NCI-H524 treated with DMSO at 0.1 percent for 48 hours (cell line): ENCODE measurements at regions not wholly inside any gene's neighbourhood (a gene's known extent, or its start where the extent isn't known, plus 50 kb on each side); places are given as distances from the start of the nearest gene placed in this dataset.
"Not testable (repeated sequence)": the region's sequence is repeated elsewhere in the genome, so short reads cannot be mapped to it uniquely, and the experiment has no call there.

Experiments
- DNase-seq: peaks from one replicate; lab custom pipeline; 2025; lab: John Stamatoyannopoulos, UW

DNA sequence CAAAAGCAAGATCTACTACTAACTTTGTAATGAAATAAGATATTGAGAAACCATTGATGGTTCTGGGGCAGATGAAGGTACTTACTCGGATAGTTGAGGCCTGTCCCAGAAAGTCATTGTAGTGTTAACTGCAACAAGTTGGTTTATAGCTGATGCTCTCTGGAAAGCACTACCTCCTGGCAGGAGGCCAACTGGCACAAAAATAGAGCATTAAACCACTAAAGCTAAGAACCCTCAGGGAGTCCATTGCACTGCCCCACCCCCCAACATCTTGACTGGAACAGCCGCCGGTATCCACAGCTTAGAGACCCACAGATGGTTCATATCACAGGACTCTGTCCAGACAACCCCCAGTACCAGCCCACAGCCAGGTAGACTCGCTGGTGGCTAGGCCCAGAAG lies 552.5 kb upstream of the CRIM1 start:
- DNase-seq: no peak

DNA sequence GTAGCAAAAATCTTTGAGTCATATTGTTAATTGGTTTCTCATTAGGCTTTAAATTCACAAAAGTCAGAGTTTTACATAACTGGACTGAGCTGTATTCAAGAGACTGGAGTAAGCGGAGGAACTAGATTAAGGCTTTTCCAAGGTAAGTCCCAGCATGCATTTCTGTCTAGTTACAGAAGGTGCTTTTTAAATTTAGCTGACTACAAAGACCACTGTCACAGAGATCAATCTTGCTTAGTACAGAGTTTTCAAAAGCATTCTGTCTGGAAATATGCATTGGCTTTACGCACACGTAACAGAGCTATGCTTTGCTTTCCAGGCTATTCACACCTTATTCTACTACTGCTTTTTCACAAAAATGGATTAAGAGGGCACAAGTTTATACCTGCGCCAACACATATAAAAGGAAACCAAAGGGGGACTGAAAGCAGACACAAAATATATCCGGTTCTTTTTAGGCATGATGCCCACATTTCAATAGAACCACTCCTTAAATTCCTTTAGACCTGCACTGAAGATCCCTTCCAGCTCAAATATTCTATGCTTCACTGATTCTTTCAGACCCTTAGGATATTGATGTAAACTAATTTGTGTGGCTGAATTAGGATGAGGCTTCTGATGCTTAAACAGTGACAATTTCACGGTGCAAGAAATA lies 560.7 kb upstream of the CRIM1 start:
- DNase-seq: no peak

DNA sequence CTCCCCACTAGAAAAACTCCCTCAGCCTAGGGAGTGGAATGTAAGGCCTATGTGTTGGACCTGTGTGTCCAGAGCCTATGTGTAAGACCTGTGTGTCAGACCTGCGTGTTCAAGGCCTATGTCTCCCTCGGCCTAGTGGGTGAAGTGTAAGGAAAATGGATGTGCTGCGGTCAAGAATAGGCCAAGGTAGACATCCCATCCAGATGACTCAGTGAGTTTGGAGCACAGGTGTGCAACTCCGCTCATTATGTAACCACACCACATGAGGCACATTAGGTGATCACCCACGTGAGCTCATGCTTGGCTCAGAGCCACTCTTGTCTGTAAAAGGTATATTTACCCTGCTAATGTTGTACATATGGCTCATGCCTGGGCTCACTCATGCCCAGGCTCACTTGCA lies 565.3 kb upstream of the CRIM1 start:
- DNase-seq: no peak

DNA sequence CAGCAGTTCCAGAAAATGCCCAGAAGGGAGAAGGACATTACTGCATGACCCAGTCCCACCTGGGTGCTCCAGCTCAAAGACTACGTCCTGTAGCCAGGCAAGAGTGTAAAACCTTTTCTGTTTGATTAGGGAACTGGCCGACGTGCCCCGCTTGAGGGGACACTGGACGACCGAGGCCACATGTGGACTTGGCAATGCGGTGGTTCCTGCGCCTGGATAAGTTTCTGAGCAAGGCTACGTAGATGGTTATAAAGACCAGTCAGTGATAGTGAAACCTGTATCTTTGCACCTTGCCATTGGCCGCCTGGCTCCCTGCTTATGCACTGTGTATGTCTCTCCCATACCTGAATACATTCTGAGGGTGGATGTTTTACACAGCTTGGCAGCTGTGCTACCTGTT lies 567.0 kb upstream of the CRIM1 start:
- no peak for DNase-seq

DNA sequence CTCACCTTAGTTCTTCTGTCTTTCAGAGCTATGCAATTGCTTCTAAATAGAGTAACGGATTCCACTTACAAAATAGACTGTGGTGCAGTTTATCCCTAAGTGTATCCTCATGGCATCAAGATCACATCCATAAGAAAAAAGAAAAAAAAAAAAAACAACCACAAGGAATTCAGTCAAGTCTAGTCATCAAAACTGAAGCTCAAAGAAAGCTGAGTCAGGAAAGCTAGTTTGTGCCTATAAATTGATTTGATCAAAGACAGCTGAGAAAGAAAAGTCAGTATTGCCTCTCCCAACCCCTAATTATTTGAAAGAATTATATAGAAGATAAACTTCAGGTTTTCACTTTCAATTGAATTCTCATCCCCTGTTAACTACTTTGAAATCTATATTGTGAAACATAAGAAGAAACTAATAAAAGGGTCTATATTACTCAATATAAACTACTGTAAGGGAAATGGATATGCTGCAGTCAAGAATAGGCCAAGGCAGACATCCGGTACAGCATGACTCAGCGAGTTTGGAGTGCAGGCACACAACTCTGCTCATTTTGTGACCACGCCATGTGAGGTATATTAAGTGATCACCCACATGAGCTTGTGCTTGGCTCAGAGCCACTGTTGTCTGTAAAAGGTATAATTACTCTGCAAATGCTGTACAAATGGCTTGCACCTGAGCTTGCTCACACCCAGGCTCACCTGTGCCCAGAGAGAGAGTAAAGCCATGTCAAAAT lies 568.1 kb upstream of the CRIM1 start:
- DNase-seq: no peak

DNA sequence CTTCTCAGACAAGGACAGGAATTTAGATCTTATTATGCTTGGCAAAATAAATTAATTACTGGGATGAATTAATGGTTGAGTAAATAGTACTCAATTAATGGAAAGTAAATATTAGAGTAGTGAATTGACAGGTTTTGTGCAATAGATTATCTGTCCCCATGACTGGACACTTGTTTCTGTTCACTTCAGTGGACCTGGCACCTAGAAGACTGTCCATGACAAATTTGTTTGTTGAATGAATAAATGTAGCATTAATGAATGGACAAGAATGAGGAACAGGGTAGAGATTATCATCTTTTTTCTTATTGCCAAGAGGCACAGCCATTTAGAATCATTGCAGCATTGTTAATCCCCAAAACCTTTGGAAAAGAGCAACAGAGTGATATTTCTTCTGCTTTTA lies 570.0 kb upstream of the CRIM1 start:
- no peak for DNase-seq

DNA sequence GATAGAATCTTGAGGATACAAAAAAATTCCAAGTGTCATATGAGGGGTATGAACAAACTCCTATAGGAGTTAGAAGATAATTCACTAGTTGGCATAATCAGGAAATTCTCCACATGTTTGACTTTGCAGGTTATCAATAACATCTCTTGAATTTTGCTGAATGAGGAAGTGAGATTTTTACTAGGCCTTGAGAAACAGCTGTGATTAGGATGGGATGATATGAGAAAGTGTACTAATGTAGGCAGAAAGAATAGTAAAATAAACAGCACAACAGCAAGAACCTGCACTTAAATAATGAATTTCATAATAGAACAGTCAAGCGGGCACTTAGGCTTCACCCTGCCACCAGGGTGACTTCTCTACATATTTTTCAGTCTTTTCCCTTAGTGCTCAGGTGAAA lies 570.8 kb upstream of the CRIM1 start:
- no peak for DNase-seq

DNA sequence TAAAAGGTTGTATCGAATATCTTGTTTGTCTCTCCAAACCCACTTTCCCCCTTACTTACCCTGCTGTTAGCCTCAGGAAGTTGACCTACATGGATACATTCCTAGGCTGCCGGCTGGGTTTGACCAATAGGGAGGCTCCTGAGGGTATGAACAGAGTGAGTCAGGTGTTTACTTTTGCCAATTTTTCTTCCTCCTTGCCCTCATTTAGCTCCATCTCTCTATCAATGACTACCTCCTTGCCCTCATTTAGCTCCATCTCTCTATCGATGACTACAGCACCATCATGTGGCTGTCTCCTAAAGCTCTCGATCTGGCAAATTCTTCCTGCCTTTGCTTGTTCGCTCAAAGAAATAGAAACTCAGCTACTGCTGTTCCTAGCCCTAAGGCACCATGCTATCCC lies 571.9 kb upstream of the CRIM1 start:
- no peak for DNase-seq

DNA sequence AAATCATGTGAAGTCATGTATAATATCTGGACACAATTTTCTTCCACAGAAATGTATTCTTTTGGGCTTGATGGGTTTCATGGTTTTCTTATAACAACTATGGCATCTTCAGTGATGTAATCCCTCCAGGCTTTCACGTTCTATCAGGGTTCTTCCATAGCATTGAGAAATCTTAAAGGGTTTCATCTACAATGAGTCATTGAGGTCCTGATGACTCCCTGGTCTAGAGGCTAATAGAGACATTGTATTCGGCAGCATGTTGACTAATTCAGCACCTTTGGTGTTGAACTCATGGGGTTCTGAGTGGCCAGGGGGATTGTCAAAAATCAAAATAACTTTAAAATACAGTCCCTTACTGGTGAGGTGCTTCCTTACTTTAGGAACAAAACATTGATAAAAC lies 614.0 kb upstream of the CRIM1 start:
- no peak for DNase-seq

DNA sequence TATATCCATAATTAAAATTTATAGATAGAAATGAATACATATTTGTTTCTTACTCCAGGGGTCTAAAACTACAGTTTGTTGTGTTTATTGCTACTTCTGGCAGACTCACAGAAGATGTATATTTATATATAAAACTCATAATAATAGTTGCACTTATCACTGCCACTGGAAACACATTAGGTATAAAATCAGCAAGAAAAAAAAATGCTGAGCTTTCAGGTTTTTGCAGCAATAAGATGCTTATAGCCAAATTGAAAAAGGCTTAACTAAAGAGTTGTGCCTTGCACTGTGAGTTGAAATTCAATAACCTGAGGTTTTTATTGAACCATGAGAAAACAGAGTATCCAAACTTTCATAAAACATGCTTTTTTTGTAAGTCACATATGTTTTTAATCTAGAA lies 623.9 kb upstream of the CRIM1 start:
- no peak for DNase-seq

DNA sequence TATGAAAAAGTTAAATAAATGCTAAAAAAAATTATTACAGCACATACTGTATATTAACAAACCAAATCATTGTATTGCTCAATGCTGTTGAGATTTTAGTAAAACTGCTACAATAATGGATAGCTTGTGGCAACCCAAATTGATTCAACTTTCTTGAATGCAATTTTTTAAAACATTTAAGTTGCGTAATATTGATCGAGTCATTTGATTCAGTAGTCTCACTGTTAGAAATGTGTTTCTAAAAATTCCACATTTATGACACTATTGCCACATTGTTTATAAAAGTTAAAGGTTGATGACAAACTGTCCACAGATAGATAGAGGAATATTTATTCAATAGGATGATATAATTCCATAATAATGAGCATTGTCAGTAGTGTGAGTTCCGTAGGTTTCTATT lies 640.7 kb upstream of the CRIM1 start:
- DNase-seq: no peak

DNA sequence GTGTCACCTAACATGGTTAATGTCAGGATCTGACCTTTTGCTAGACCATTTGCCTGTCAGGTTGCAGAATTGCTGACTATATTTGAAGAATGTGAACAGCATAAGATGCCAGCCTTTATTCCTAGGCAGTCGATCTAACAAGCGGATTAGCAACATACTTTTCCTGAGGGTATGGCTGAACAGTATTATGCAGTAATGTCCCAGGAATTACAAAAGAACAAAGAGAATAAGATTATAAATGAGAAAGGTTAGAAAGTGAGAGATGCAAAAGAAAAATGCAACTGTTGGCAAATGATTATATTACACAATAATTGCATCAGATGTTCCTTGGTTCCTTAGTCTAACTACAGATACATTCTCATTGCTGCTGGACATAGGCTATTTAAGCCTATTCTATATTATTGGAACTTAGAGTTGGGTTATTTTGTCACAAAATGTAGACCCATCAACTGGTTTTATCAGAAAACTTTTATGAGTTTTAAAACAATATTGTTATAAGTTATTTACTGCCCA lies 647.1 kb upstream of the CRIM1 start:
- DNase-seq: no peak

DNA sequence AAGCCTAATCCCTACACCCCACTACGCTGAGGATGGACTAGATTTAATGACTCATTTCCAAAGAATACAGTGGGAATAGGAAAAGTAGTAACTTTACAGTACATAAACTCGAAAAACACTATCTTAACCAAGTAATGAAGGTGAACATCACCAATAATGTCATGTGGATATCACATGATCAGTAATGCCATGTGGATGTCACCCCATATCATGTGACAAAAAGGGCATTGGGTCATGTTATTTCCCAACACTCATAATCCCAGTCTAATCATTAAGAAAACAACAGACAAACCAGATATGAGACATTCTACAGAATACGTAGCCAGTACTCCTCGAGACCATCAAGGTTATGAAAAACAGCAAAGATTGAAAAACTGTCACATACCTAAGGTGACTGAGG lies 667.3 kb upstream of the CRIM1 start:
- no peak for DNase-seq

DNA sequence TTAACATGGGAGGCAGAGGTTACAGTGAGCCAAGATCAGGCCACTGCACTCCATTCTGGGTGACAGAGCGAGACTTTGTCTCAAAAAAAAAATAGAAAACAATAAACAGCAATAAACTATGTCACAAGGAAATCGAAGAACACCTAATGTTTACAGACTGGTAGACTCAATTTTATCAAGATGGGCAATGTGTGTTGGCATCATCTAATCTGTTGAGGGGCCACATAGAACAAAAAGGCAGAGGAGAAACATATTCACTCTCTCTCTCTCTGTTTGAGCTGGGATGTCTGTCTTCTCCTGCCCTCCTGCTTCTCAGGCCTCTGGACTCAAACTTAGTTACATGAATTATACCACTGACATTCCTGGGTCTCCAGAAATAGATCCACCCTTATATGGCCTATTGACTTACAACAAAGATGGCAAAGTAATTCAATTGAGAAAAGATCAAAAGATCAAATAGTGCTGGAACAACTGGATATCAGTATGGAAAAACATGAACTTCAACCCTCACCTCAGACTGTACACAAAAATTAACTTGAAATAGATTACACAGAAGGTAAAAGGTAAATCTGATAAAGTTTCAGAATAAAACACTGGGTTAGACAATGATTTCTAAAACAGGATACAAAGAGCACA lies 703.8 kb upstream of the CRIM1 start:
- no peak for DNase-seq

DNA sequence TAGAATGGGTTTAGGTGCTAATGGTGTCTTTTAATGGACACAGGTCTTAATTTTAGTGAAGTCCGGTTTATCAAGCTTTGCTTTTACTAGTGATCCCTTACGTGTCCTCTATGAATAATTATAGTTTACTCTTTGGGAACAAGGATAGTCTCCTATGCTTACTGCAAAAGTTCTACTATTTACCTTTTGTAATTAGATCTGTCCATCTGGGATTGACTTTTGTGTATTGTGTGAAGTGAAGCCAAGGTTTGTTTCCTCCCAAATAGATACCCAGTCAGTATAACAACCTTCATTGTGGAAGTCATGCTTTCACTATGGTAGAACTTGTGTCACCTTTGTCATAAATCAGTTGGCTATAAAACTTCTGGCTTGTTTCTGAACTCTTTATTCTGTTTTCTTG lies 740.9 kb upstream of the CRIM1 start:
- no peak for DNase-seq

DNA sequence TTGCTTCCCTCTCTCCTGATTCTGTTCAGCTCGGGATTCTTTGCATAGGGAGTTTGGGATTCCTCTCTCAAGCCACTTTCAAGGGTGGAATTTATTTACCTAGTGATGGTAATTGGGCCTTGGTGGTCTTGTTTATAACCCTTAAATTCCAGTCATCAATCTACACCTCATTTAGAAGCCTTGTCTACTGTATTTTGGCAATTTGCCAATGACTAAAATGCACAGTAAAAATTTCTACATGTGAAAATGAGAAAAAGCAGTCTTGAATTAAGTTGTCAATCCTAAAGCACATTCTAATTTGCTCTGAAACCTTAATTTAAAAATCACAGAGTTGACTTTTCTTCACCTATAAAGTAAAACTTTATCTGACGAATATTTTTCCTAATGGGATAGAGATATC lies 749.2 kb upstream of the CRIM1 start:
- DNase-seq: no peak

DNA sequence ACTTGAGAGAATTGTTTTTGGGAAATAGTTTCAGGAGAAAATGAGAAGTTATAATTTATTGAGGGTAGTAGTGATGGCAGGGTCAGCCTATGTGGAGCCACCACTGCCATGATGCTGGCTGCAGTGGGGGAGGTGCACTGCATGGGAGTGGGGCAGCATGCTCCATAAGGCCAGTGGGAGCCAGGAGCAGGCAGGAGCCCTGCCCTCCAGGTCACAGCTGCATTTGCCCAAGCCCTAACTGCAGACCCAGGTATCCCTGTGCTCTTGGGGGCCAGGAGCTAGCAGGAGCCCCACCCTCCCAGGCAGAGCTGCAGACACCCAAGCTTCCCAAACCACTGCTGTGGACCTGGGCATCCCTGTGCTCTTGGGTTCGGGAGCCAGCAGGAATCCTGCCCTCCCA lies 757.3 kb upstream of the CRIM1 start:
- DNase-seq: no peak

DNA sequence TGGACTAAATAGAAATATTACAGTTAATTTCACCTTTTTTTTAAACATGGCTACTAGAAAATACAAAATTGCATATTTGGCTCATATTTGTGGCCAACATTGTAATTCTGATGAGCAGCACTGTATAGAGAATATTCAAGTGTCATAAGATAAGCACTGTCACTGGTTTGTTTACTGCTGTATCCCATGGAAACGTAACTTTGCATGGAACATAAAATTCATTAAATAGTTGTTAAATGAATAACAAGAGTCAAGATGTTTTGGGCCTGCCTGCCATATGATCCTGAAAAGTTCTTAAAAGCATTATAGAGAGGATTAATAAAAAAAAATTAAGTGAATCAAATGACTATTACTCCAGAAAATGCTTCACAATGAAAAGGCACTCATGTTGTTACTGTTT lies 763.7 kb upstream of the CRIM1 start:
- DNase-seq: no peak

DNA sequence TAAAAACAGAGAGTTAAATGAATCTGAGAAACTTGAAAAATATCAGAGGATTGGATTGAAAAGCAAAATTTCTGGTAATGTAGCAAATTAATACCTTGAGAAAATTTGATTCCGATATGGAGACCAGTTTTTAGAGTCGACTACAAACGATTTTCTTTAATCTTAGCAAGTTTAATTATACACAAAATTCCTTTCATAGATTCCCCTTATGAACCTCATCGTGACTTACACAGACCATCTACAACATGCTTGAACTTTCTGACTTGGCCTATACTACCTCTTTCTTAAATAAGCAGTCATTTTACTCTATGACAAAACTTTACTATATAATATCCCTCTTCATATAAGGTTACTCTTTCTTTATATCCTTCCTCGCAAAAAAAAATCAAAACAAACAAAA lies 769.6 kb upstream of the CRIM1 start:
- DNase-seq: no peak

DNA sequence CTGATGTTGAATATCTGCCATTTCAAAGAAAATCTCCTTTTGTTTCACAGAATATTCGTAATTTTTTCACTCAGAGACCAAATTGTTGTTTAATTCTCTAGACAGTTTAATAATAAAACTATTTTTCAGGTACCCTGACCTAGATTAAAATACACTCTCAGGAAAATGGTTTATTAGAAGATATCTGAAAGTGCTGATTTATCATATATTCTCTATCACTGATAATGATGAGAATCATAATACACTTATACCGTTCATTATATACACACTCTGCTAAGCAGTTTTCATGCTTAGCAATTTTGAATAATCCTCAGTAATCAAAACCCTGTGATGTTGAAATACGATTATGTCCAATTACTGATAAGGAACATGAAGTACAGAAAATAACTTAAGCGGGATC lies 772.9 kb upstream of the CRIM1 start:
- no peak for DNase-seq

DNA sequence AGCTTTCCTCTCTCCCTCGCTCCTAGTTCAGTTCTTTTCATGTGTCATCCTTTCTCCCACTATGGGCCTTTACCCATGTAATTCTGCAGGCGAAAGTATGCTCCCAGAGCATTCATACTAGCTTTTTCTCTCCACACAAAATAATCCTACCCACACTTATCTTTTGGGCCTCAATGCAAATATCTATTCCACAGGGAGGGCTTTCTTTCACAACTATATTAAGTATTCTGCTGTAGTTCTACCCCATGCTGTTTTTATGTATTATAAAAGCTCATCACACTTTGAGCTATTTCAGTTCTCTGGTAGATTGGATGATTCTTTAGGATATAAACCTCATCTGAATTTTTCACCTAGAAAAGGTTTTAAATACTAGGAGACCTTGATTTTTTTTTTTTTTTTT lies 774.6 kb upstream of the CRIM1 start:
- no peak for DNase-seq

DNA sequence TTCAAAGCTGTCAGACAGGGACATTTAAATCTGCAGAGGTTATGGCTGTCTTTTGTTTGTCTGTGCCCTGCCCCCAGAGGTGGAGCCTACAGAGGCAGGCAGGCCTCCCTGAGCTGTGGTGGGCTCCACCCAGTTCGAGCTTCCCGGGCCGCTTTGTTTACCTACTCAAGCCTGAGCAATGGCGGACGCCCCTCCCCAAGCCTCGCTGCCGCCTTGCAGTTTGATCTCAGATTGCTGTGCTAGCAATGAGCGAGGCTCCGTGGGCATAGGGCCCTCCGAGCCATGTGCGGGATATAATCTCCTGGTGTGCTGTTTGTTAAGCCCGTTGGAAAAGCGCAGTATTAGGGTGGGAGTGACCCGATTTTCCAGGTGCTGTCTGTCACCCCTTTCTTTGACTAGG lies 787.0 kb upstream of the CRIM1 start:
- DNase-seq: not testable (repeated sequence)

DNA sequence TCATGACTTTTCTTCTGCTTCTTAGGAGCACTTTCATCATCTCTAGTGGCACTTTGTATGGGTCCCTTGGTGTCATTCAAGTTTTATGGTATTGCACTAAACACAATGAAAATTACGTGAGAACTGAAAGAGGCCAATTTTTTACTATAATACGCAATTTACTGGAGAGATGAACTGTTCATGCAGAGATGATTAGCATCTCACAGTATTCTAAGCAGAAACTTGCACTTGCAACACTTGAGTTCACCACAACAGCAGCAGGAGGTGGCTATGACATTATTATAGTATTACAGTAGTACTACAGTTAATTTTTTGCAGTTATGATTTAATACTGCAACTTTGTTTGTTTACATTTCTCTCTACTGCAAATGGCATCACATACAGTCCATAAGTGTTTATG lies 793.1 kb upstream of the CRIM1 start:
- no peak for DNase-seq

DNA sequence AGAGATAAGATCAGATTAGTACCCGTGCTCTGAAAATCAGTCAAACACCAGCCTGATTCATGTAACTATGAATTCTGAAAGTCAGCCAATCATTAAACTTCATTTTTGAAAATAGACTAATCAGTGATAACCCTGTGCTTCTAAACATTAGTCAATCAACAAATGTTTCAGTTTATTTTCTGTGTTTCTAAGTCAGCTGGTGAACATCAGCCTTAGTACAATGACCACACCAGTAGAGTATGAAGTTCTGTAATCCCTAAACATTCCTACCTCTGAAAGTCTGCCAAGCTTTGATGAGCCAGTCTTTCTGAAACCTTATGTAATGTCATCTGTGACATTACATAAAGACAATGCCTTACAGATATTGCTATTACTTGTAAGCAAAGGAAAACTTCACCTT lies 807.4 kb upstream of the CRIM1 start:
- DNase-seq: no peak
